NCI-H748 (cell line): ENCODE measurements at regions not wholly inside any gene's neighbourhood (a gene's known extent, or its start where the extent isn't known, plus 50 kb on each side); places are given as distances from the start of the nearest gene placed in this dataset.

Experiments used
- DNase-seq: peaks from one replicate; lab custom pipeline; 2025; ENCODE audit not compliant: unreplicated experiment; lab: John Stamatoyannopoulos, UW

- DNase-seq, result no peak
These were observed 93.4 kb downstream of the TENT4A start for GRCh38 chr5:6806668-6807067.

GRCh38 chr5:6808462-6808861 is 95.2 kb downstream of the TENT4A start:
- no peak for DNase-seq

- DNase-seq, result no peak
These were observed 97.6 kb downstream of the TENT4A start for GRCh38 chr5:6810641-6811405.

- DNase-seq, result no peak
These were observed 98.9 kb downstream of the TENT4A start for GRCh38 chr5:6812091-6812490.

GRCh38 chr5:6812800-6813731 is 99.8 kb downstream of the TENT4A start:
- DNase-seq, result no peak

GRCh38 chr5:6814816-6815215 is 101.6 kb downstream of the TENT4A start:
- DNase-seq, result peak; percentile 47

GRCh38 chr5:6818594-6819511 is 105.6 kb downstream of the TENT4A start:
- peak; percentile 58 for DNase-seq

- DNase-seq, result peak; percentile 82
These were observed 106.3 kb downstream of the TENT4A start for GRCh38 chr5:6819521-6819920.

GRCh38 chr5:6820851-6821479 is 107.7 kb downstream of the TENT4A start:
- peak; percentile 91 for DNase-seq

- DNase-seq, result no peak
These were observed 108.8 kb downstream of the TENT4A start for GRCh38 chr5:6822068-6822467.

GRCh38 chr5:6822556-6823343 is 109.5 kb downstream of the TENT4A start:
- DNase-seq, result no peak

- DNase-seq, result no peak
These were observed 110.8 kb downstream of the TENT4A start for GRCh38 chr5:6823996-6824395.

- no peak for DNase-seq
These were observed 112.5 kb downstream of the TENT4A start for GRCh38 chr5:6825678-6826244.

GRCh38 chr5:6826756-6827155 is 113.5 kb downstream of the TENT4A start:
- DNase-seq, result no peak

GRCh38 chr5:6827526-6828219 is 114.4 kb downstream of the TENT4A start:
- peak; percentile 95 for DNase-seq

GRCh38 chr5:6829150-6829784 is 116.0 kb downstream of the TENT4A start:
- no peak for DNase-seq

- no peak for DNase-seq
These were observed 117.5 kb downstream of the TENT4A start for GRCh38 chr5:6830643-6831239.
